NCI-H2107 treated with DMSO at 0.1 percent for 48 hours (cell line): ENCODE measurements at regions not wholly inside any gene's neighbourhood (a gene's known extent, or its start where the extent isn't known, plus 50 kb on each side); places are given as distances from the start of the nearest gene placed in this dataset.

Experiments
- DNase-seq: peaks from one replicate; lab custom pipeline; 2025; ENCODE audit not compliant: unreplicated experiment; lab: John Stamatoyannopoulos, UW

DNA sequence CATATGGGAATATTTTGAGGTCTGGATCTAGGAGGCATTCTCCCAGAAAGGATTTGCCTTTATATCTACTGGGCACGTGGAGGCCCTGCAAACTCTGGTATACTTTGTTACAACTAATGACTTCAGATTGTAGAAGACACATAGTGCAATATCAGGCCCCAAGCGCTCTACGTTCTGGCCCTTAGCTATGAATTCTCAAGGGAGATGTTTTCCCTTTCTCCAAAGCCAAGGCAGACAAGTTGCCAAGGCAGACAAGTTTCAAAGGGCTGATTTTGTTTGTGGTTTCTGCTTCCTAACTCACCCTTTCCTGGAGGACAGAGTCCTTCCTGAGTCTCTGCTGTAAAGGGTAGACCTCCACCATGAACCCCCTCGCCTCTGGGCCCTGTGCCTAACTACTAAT lies 99.4 kb upstream of the CTTNBP2 start:
- DNase-seq = no peak

GRCh38 chr7:117973975-117974374 lies 100.7 kb upstream of the CTTNBP2 start:
- DNase-seq = no peak

- DNase-seq = no peak
Observed at GRCh38 chr7:117974891-117975290, 101.7 kb upstream of the CTTNBP2 start.

GRCh38 chr7:117975476-117975875 lies 102.2 kb upstream of the CTTNBP2 start:
- no peak for DNase-seq

DNA sequence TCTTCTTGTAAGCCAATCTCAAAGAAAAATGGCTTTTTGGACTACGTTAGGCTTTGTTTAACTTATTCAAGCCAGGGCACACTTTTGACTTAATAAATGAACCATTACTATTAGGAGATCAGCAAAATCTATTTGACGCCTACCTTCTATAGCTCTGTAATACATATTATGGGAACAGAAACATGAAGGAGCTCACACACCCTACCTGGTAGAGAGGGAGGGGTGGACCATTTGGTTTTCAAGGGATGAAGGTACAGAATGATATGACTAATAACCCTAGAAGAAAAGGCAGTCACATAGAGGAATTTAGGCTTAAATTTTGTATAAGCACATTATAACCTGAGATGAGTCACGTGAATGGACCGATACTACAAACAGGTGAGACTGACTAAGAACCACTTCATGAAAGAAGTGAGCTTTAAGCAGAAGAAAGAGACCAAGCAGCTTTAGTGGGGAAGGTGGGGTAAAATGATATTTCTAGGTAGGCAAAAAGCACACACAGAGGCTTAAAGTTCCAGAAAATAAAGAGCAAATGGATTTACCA lies 106.8 kb upstream of the CTTNBP2 start:
- DNase-seq = no peak

DNA sequence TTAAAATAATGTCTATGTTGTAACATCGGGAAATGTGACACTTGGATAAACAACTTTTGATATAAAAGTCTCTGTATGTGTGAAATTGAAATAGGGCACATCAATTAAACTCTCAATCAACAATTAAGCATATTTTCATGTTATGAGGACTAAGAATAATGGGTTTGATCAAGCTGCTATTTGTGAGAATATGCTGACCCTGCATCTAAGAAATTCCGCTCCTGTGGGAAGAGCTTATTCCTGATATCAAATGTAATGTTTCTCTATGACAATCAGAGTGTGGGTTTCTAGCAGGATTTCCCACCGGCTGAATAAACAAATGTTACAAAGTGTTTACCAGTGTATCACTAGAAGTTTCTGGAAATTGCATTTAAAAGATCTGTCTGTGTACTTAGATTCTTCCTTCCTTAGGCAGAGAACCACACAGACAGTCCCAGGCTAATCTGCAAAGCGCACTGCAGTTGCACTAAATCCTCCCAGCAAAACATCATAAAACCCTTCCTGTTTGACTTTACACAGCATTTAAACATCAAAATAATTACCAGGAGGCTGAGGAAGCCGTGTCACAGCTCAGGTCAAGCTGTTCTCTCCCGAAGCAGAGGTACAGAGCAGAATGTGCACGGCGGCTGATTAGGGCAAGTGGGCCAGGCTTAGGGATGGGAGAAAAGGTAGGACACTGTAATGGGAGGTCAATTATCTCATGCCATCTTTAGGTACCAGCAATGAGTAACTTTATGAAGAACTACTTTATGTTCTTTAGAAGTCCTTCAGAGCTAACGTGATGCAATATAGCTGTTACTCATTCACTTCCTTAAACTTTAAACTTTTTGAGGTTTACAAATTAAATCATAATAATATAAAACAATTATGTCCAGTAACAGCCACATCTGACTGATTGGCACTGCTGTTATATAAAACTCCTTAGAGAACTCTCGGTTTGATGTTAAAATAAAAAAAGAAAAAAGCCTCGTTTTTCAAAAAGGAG lies 109.1 kb upstream of the CTTNBP2 start:
- no peak for DNase-seq

DNA sequence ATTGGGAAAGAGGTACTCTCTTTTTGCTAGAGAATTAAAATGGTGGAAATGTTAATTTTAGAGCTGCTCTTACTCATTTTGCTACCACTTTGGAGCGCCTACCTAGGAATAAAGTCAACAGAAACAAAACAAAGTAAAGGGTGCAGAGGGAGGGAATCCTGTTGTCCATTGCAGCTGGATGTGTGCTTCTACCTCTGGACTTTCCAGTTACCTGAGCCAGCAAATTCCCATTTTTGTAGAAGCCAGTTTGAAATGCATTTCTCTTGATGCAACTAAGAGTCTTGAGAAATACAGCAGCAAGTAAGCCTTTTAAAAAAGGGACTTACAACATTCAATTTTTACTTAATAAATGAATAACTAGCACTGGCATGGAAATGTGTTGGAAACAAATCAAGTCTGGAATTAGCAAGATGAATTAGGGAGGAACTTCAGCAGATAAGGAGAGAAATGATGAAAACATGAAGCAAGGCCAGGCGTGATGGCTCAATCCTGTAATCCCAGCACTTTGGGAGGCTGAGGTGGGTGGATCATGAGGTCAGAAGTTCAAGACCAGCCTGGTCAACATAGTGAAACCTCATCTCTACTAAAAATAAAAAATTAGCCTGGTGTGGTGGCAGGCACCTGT lies 113.5 kb upstream of the CTTNBP2 start:
- DNase-seq = no peak

DNA sequence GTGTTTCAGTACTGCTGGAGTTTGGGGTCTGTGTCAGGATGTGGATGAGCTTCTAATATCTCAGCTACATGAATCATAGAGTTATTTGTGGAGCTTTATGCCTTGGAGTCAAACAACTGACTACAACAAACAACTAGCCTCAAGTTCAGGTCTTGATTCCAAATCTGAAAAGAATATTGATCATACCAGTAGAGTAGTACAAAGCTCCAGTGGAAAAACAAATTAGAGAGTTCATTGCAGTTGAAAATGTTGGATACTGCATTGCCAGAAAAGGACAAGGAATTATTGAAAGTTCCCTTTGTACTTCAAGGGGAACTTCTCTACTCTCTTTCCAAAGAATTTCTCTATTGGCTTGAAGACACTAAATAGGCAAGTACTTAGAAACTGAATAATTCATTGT lies 117.6 kb upstream of the CTTNBP2 start:
- DNase-seq = no peak

DNA sequence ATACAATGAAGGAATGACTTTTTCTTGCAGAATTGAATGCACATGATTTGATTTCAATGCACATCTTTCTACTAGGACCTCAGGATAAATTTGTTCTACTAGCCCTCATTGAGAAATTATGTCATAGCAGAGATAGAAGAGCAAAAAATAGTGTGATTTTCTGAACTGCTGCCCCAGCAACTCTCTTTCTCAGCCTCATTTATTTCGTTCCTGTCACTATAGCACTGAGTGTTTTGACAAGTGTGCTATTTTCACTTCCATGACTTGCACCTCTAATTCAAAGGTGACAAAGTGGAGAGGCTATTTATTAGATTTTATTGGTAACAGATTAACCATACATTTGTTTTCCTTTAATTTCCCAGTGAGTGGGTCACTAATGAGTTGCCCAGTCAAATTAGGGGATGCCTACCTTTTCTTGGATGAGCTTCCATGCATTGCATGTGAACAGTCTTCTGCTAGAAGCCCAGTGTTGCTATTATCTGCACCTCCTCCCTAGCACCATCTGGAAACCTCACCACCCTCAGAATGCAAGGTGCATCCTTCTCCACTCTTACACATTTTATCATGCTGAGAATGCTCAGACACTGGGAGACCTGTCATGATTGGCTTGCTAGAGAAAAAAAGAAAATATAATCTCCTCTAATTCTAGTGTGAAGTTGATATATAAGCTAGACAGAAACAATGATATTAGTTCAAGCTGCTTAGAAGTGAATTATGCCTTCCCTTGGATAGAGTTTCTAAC lies 119.6 kb upstream of the CTTNBP2 start:
- DNase-seq = no peak

- no peak for DNase-seq
Observed at GRCh38 chr7:117993377-117994003, 120.2 kb upstream of the CTTNBP2 start.

GRCh38 chr7:117995850-117996650 lies 122.8 kb upstream of the CTTNBP2 start:
- no peak for DNase-seq

- no peak for DNase-seq
Observed at GRCh38 chr7:117997862-117998825, 124.9 kb upstream of the CTTNBP2 start.

DNA sequence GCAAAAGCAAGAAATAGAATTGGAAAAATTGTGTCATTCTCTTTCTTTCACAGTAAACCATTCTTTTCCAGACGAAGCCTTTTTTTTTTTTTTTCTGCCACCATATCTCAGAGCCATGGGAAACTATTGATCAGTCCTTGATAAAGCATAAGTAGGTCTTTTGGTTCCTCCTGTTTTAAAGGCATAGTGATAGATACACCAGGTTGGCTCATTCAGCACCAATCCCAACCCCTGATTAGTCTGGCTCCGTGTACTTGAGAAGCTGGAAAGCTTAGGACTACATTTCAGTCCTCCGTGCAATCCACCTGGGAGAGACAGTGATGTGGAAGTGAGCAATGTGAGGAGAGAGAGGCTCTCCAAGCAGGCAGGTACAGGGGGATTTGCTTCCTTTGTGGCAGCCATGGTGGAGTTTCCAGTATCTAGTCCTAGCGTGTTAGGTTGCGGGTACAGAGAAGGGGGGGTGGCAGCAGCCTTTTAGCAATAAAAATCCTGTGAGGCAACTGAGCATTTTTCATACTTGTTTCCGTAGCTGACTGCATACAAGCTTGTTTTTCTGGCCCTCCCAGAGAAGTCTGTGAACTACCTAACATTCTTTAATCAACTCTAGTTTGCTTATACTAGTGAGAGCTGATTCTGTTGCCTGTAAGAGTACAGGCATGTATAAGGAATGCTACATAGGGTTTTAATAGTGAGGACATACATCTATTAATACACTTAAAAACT lies 127.4 kb upstream of the CTTNBP2 start:
- no peak for DNase-seq

- DNase-seq = no peak
Observed at GRCh38 chr7:118003476-118003875, 130.2 kb upstream of the CTTNBP2 start.

DNA sequence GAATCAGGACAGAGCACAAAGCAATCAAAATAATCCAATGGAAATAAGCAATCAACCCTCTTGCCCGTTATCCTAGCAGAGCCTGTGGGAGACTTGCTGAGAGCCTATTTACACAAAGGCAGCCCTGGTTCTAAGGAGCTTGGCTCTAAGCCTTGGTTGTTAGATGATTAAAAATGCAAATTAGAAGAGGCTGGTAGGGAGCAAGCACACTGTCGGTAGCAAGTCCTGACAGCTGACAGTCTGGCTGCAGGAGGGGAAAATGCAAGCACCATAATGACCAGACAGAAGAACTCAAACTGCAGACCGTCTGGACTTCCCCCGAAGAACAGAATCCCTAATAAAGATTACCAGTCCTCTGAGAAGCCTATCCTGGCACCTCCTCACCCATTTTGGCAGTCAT lies 131.8 kb upstream of the CTTNBP2 start:
- no peak for DNase-seq

DNA sequence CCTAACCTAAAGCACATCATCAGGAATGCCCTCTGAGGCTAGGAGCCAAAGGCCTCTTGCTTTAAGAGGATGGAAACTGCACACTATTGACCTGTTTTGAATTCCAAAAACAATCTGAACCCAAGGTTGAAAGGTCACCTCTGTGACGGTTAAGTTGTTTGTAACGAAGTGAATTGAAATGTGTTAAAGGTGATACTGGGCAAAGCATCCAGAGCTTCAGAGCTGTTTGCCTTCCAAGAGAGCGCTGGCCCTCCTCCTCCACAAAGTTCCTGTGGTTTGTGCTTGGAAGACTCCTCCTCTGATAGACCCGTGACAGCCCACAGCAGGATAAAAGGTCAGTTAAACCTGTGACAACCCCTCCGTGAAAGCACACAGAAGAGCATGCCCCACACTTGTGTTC lies 133.7 kb upstream of the CTTNBP2 start:
- no peak for DNase-seq

GRCh38 chr7:118009419-118009818 lies 136.2 kb upstream of the CTTNBP2 start:
- DNase-seq = no peak

DNA sequence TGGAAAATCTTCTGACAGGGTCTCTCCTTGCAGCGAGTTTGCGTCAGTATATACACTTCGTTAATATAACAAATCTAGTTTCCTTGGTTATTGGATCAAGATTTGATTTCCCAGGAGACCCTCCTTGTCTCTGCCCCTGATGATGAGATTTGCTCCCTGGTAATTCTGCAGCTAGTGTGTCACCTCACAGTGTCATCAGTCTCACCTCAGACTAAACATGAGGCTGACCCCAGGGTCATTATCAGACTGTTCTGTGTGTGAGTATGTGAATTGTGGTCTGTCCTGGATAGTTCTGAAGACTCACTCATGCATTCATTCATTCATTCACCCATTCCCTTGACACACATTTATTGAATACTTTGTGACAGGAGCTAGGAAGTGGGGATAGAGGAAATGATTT lies 138.4 kb upstream of the CTTNBP2 start:
- DNase-seq = no peak
